ENCODE measurements at regions not wholly inside any gene's neighbourhood (a gene's known extent, or its start where the extent isn't known, plus 50 kb on each side); places are given as distances from the start of the nearest gene placed in this dataset.

- Histone ChIP-seq H3K4me1 (ENCODE audit: insufficient read depth, low read length) (no peaks in the 10 kb centered on the region), H3K9me2 (replicated peaks; ENCODE audit: low read length) (no peaks in the 10 kb centered on the region), H2AFZ (ENCODE audit: low read length) (no peak overlapping the region), H3K27me3 (ENCODE audit: low read length) (no peaks in the 10 kb centered on the region), H3K36me3 (ENCODE audit: low read depth, low read length) (no peaks in the 10 kb centered on the region), H3K79me2 (ENCODE audit: low read length) (no peaks in the 10 kb centered on the region), H4K20me1 (ENCODE audit: low read length) (no peaks in the 10 kb centered on the region), H3K9ac (ENCODE audit: low read length) (no peak overlapping the region), H3K9me3 (ENCODE audit: low read length) (no peaks in the 10 kb centered on the region), H3K4me3 (ENCODE audit: low read length) (no peak overlapping the region), H3K27ac (ENCODE audit: low read length) (no peak overlapping the region), H3K4me2 (ENCODE audit: low read length) (no peak overlapping the region), H3F3A (ENCODE audit: low read length, unreplicated experiment) (no peaks in the 10 kb centered on the region)
- no TSS peak for BruUV-seq (replicated peaks)
- CTCF ChIA-PET, result no interaction called here
- POLR2A ChIA-PET (ENCODE audit: unreplicated experiment), result no interaction called here
- TF ChIP-seq CTCF (conservative IDR thresholded peaks at IDR 0.05; ENCODE audit: low read depth, low read length), result no peak
- TF ChIP-seq EZH2phosphoT487 (IDR thresholded peaks at IDR 0.05; ENCODE audit: borderline replicate concordance, low read length), result no peak
- no peak for TF ChIP-seq EZH2 (IDR thresholded peaks at IDR 0.05; ENCODE audit: low read length, unreplicated experiment)
- intact Hi-C loops (cut with micrococcal nuclease), result no loop called here
- DNase-seq (no peak), ATAC-seq (no peak)
These were observed 174.2 kb upstream of the GLI2 start for GRCh38 chr2:120561379-120562035.

DNA sequence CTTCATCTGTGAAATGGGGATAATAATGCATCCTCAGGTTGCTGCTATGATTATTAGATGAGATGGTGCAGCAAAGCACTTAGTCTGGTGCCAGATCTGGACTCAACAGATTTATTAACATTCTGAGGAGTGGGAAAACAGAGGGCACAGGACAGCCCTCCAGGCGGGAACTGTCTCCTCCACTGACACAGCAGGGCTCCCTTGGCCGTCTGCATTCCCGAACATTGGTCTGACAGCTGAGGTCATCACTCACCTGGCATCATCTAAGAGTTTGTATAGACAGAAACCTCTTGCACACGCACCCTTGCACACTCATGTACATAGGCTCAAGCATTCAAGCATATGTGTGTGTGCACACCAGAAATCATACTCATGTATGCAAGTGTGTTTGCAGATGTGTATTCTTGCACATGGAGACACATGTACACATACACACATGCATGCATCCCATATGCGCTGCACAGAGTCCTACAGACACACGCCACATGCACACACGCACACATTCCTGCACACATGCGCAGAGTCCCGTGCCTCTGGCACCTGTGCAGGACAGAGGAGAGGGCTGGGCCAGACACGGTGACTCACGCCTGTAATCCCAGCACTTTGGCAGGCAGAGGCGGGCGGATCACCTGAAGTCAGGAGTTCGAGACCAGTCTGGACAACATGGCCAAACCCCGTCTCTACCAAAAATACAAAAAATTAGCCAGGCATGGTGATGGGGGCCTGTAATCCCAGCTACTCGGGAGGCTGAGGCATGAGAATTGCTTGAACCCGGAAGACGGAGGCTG, 173.3 kb upstream of the GLI2 start:
- DNase-seq, result no peak
- Histone ChIP-seq H2AFZ (ENCODE audit: low read length) (no peak overlapping the region), H3K9me3 (ENCODE audit: low read length) (no peaks in the 10 kb centered on the region), H3K4me1 (ENCODE audit: insufficient read depth, low read length) (no peaks in the 10 kb centered on the region), H3K27ac (ENCODE audit: low read length) (no peak overlapping the region), H3K4me3 (ENCODE audit: low read length) (no peak overlapping the region), H3F3A (ENCODE audit: low read length, unreplicated experiment) (no peaks in the 10 kb centered on the region), H3K79me2 (ENCODE audit: low read length) (no peaks in the 10 kb centered on the region), H4K20me1 (ENCODE audit: low read length) (no peaks in the 10 kb centered on the region), H3K36me3 (ENCODE audit: low read depth, low read length) (no peaks in the 10 kb centered on the region), H3K9ac (ENCODE audit: low read length) (no peak overlapping the region), H3K9me2 (replicated peaks; ENCODE audit: low read length) (no peaks in the 10 kb centered on the region), H3K4me2 (ENCODE audit: low read length) (no peak overlapping the region), H3K27me3 (ENCODE audit: low read length) (no peaks in the 10 kb centered on the region)
- ATAC-seq, result no peak
- no TSS peak for BruUV-seq (replicated peaks)
- CTCF ChIA-PET, result no interaction called here
- TF ChIP-seq EZH2 (IDR thresholded peaks at IDR 0.05; ENCODE audit: low read length, unreplicated experiment) (no peak), CTCF (conservative IDR thresholded peaks at IDR 0.05; ENCODE audit: low read depth, low read length) (no peak), EZH2phosphoT487 (IDR thresholded peaks at IDR 0.05; ENCODE audit: borderline replicate concordance, low read length) (no peak)
- intact Hi-C loops (cut with micrococcal nuclease), result no loop called here
- POLR2A ChIA-PET (ENCODE audit: unreplicated experiment), result no interaction called here

DNA sequence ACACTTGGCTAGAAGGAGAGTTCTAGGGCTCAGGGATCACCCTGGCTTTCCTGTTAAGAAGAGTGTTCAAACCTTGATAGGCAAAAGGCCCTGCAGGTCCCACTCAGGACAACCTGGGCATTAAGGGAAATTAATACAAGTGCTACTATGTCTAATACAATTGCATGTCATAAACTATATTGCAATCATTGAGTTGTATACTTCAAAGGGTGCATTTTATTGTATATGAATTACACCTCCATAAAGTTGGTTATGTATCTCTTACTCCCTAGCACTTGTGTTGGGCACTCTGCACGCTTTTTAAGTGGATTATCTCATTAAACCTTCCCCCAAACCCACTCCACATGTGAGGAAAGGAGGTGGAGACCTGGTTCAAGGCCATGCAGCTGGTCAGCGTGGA, 172.1 kb upstream of the GLI2 start:
- H3K27ac ChIP-seq (ENCODE audit: low read length), result no peak overlapping the region
- DNase-seq (no peak), ATAC-seq (no peak)
- H3K4me2 ChIP-seq (ENCODE audit: low read length), result no peak overlapping the region
- intact Hi-C loops (cut with micrococcal nuclease), result no loop called here
- BruUV-seq (replicated peaks), result no TSS peak
- no peaks in the 10 kb centered on the region for H3K9me2 ChIP-seq (replicated peaks; ENCODE audit: low read length)
- no peaks in the 10 kb centered on the region for H3K79me2 ChIP-seq (ENCODE audit: low read length)
- no peaks in the 10 kb centered on the region for H3F3A ChIP-seq (ENCODE audit: low read length, unreplicated experiment)
- H2AFZ ChIP-seq (ENCODE audit: low read length), result no peak overlapping the region
- ChIA-PET POLR2A (ENCODE audit: unreplicated experiment) (no interaction called here), CTCF (no interaction called here)
- no peaks in the 10 kb centered on the region for H3K9me3 ChIP-seq (ENCODE audit: low read length)
- H4K20me1 ChIP-seq (ENCODE audit: low read length), result no peaks in the 10 kb centered on the region
- no peaks in the 10 kb centered on the region for H3K36me3 ChIP-seq (ENCODE audit: low read depth, low read length)
- H3K9ac ChIP-seq (ENCODE audit: low read length), result no peak overlapping the region
- no peaks in the 10 kb centered on the region for H3K4me1 ChIP-seq (ENCODE audit: insufficient read depth, low read length)
- TF ChIP-seq EZH2phosphoT487 (IDR thresholded peaks at IDR 0.05; ENCODE audit: borderline replicate concordance, low read length) (no peak), CTCF (conservative IDR thresholded peaks at IDR 0.05; ENCODE audit: low read depth, low read length) (no peak), EZH2 (IDR thresholded peaks at IDR 0.05; ENCODE audit: low read length, unreplicated experiment) (no peak)
- H3K4me3 ChIP-seq (ENCODE audit: low read length), result no peak overlapping the region
- H3K27me3 ChIP-seq (ENCODE audit: low read length), result no peaks in the 10 kb centered on the region

Data from PC-3 (cell line).